GM23338 (cell line): ENCODE measurements at regions not wholly inside any gene's neighbourhood (a gene's known extent, or its start where the extent isn't known, plus 50 kb on each side); places are given as distances from the start of the nearest gene placed in this dataset.

Source experiments
- CREB1 ChIP-seq: fragments of 250-450 bp; sonication (Bioruptor Pico); IDR thresholded peaks from 2 replicates; pipeline ENCODE4 v1.5.0; 2020; ENCODE audit warnings: low read depth, mild to moderate bottlenecking, moderate library complexity
- EZH2 ChIP-seq: fragments of 200-600 bp; sonication (generic); IDR thresholded peaks from one replicate; pipeline ENCODE4 v1.8.0; 2017; ENCODE audit warnings: antibody characterized with exemption, mild to moderate bottlenecking, low read depth; ENCODE audit not compliant: unreplicated experiment
- EZH2phosphoT487 ChIP-seq: fragments of 200-600 bp; sonication (generic); IDR thresholded peaks from one replicate; pipeline ENCODE4 v1.8.1; 2018; ENCODE audit warnings: antibody characterized with exemption; ENCODE audit not compliant: unreplicated experiment
- JUNB ChIP-seq: IDR thresholded peaks from one replicate; pipeline ENCODE4 v1.6.1; 2016; ENCODE audit warnings: antibody characterized with exemption; ENCODE audit not compliant: unreplicated experiment
- NANOG ChIP-seq: IDR thresholded peaks from 2 replicates; pipeline ENCODE4 v1.6.1; 2016; ENCODE audit warnings: antibody characterized with exemption, borderline replicate concordance
- POLR2AphosphoS5 ChIP-seq: IDR thresholded peaks from 2 replicates; pipeline ENCODE4 v1.6.1; 2016; ENCODE audit warnings: antibody characterized with exemption, low read depth
- STAT1 ChIP-seq: IDR thresholded peaks from one replicate; pipeline ENCODE4 v1.6.1; 2016; ENCODE audit warnings: antibody characterized with exemption; ENCODE audit not compliant: unreplicated experiment
- ZNF331 ChIP-seq: fragments of 250-450 bp; sonication (Bioruptor Pico); IDR thresholded peaks from 2 replicates; pipeline ENCODE4 v1.5.0; 2020; ENCODE audit warnings: low read depth, mild to moderate bottlenecking, moderate library complexity
- TF ChIP-seq, protein P1 (sequence below), 2 experiments: fragments of 200-600 bp in 1 of 2; sonication (generic) in 1 of 2; conservative IDR thresholded peaks; 2 replicates each; pipeline versions ENCODE4 v1.5.1 to v1.6.1; 2016 to 2017; ENCODE audit warnings: antibody characterized with exemption in 2 of 2, low read depth in 2 of 2, mild to moderate bottlenecking in 2 of 2, moderate library complexity in 1 of 2
- TF ChIP-seq, protein P2 (sequence below): IDR thresholded peaks from 2 replicates; pipeline ENCODE4 v1.6.1; 2016; ENCODE audit warnings: antibody characterized with exemption
- TF ChIP-seq, protein P3 (sequence below): IDR thresholded peaks from one replicate; pipeline ENCODE4 v1.6.1; 2018; ENCODE audit warnings: antibody characterized with exemption; ENCODE audit not compliant: unreplicated experiment
- TF ChIP-seq, protein P4 (sequence below): fragments of 250-450 bp; sonication (Bioruptor Pico); IDR thresholded peaks from 2 replicates; pipeline ENCODE4 v1.5.0; 2020; ENCODE audit warnings: mild to moderate bottlenecking, moderate library complexity

DNA sequence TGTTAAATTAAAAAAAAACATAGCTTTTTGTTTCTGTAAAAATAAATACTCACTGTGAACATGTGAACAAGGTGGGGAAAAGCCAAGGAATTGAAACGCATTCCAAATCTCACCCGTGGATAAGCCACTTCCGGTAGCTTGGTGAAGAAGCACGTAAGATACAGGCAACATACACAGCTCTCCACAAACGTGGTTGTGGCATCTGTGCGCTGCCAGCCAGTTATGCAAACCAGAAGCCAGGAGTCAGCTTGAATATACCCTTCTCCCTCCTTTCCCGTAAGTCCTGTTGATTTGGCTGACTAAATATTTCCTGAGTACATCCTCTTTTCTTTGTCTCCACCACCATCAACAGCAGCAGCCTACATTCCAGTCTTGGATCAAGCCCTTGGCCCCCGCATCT is 486.2 kb downstream of the VRK1 start:
- TF ChIP-seq, protein P1, sequence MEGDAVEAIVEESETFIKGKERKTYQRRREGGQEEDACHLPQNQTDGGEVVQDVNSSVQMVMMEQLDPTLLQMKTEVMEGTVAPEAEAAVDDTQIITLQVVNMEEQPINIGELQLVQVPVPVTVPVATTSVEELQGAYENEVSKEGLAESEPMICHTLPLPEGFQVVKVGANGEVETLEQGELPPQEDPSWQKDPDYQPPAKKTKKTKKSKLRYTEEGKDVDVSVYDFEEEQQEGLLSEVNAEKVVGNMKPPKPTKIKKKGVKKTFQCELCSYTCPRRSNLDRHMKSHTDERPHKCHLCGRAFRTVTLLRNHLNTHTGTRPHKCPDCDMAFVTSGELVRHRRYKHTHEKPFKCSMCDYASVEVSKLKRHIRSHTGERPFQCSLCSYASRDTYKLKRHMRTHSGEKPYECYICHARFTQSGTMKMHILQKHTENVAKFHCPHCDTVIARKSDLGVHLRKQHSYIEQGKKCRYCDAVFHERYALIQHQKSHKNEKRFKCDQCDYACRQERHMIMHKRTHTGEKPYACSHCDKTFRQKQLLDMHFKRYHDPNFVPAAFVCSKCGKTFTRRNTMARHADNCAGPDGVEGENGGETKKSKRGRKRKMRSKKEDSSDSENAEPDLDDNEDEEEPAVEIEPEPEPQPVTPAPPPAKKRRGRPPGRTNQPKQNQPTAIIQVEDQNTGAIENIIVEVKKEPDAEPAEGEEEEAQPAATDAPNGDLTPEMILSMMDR (conservative IDR thresholded peaks at IDR 0.05; ENCODE audit: low read depth in 2 of 2): no peak
- TF ChIP-seq CREB1 (CRISPR knock-in tag): no peak
- TF ChIP-seq EZH2phosphoT487: no peak
- TF ChIP-seq, protein P2, sequence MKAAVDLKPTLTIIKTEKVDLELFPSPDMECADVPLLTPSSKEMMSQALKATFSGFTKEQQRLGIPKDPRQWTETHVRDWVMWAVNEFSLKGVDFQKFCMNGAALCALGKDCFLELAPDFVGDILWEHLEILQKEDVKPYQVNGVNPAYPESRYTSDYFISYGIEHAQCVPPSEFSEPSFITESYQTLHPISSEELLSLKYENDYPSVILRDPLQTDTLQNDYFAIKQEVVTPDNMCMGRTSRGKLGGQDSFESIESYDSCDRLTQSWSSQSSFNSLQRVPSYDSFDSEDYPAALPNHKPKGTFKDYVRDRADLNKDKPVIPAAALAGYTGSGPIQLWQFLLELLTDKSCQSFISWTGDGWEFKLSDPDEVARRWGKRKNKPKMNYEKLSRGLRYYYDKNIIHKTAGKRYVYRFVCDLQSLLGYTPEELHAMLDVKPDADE: no peak
- TF ChIP-seq EZH2: no peak
- TF ChIP-seq, protein P3, sequence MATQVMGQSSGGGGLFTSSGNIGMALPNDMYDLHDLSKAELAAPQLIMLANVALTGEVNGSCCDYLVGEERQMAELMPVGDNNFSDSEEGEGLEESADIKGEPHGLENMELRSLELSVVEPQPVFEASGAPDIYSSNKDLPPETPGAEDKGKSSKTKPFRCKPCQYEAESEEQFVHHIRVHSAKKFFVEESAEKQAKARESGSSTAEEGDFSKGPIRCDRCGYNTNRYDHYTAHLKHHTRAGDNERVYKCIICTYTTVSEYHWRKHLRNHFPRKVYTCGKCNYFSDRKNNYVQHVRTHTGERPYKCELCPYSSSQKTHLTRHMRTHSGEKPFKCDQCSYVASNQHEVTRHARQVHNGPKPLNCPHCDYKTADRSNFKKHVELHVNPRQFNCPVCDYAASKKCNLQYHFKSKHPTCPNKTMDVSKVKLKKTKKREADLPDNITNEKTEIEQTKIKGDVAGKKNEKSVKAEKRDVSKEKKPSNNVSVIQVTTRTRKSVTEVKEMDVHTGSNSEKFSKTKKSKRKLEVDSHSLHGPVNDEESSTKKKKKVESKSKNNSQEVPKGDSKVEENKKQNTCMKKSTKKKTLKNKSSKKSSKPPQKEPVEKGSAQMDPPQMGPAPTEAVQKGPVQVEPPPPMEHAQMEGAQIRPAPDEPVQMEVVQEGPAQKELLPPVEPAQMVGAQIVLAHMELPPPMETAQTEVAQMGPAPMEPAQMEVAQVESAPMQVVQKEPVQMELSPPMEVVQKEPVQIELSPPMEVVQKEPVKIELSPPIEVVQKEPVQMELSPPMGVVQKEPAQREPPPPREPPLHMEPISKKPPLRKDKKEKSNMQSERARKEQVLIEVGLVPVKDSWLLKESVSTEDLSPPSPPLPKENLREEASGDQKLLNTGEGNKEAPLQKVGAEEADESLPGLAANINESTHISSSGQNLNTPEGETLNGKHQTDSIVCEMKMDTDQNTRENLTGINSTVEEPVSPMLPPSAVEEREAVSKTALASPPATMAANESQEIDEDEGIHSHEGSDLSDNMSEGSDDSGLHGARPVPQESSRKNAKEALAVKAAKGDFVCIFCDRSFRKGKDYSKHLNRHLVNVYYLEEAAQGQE: no peak
- TF ChIP-seq, protein P4, sequence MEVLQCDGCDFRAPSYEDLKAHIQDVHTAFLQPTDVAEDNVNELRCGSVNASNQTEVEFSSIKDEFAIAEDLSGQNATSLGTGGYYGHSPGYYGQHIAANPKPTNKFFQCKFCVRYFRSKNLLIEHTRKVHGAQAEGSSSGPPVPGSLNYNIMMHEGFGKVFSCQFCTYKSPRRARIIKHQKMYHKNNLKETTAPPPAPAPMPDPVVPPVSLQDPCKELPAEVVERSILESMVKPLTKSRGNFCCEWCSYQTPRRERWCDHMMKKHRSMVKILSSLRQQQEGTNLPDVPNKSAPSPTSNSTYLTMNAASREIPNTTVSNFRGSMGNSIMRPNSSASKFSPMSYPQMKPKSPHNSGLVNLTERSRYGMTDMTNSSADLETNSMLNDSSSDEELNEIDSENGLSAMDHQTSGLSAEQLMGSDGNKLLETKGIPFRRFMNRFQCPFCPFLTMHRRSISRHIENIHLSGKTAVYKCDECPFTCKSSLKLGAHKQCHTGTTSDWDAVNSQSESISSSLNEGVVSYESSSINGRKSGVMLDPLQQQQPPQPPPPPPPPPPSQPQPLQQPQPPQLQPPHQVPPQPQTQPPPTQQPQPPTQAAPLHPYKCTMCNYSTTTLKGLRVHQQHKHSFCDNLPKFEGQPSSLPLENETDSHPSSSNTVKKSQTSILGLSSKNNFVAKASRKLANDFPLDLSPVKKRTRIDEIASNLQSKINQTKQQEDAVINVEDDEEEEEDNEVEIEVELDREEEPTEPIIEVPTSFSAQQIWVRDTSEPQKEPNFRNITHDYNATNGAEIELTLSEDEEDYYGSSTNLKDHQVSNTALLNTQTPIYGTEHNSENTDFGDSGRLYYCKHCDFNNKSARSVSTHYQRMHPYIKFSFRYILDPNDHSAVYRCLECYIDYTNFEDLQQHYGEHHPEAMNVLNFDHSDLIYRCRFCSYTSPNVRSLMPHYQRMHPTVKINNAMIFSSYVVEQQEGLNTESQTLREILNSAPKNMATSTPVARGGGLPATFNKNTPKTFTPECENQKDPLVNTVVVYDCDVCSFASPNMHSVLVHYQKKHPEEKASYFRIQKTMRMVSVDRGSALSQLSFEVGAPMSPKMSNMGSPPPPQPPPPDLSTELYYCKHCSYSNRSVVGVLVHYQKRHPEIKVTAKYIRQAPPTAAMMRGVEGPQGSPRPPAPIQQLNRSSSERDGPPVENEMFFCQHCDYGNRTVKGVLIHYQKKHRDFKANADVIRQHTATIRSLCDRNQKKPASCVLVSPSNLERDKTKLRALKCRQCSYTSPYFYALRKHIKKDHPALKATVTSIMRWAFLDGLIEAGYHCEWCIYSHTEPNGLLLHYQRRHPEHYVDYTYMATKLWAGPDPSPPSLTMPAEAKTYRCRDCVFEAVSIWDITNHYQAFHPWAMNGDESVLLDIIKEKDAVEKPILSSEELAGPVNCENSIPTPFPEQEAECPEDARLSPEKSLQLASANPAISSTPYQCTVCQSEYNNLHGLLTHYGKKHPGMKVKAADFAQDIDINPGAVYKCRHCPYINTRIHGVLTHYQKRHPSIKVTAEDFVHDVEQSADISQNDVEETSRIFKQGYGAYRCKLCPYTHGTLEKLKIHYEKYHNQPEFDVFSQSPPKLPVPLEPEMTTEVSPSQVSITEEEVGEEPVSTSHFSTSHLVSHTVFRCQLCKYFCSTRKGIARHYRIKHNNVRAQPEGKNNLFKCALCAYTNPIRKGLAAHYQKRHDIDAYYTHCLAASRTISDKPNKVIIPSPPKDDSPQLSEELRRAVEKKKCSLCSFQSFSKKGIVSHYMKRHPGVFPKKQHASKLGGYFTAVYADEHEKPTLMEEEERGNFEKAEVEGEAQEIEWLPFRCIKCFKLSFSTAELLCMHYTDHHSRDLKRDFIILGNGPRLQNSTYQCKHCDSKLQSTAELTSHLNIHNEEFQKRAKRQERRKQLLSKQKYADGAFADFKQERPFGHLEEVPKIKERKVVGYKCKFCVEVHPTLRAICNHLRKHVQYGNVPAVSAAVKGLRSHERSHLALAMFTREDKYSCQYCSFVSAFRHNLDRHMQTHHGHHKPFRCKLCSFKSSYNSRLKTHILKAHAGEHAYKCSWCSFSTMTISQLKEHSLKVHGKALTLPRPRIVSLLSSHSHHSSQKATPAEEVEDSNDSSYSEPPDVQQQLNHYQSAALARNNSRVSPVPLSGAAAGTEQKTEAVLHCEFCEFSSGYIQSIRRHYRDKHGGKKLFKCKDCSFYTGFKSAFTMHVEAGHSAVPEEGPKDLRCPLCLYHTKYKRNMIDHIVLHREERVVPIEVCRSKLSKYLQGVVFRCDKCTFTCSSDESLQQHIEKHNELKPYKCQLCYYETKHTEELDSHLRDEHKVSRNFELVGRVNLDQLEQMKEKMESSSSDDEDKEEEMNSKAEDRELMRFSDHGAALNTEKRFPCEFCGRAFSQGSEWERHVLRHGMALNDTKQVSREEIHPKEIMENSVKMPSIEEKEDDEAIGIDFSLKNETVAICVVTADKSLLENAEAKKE (CRISPR knock-in tag): no peak
- TF ChIP-seq STAT1: no peak
- TF ChIP-seq POLR2AphosphoS5: no peak
- no peak for TF ChIP-seq JUNB
- TF ChIP-seq NANOG: no peak
- TF ChIP-seq ZNF331 (CRISPR knock-in tag): no peak
